CD4-positive, alpha-beta T cell treated with Interleukin-6 for 4 hours (primary cell): ENCODE measurements at regions not wholly inside any gene's neighbourhood (a gene's known extent, or its start where the extent isn't known, plus 50 kb on each side); places are given as distances from the start of the nearest gene placed in this dataset.

Experiments used
- DNase-seq: peaks from one replicate; pipeline ENCODE4 v3.0.0-alpha.2; 2020; ENCODE audit warnings: mixed read lengths

- DNase-seq = no peak
Measured at GRCh38 chr5:6806668-6807067, 93.4 kb downstream of the TENT4A start.

- no peak for DNase-seq
Measured at GRCh38 chr5:6808462-6808861, 95.2 kb downstream of the TENT4A start.

GRCh38 chr5:6810641-6811405 lies 97.6 kb downstream of the TENT4A start:
- no peak for DNase-seq

- DNase-seq = no peak
Measured at GRCh38 chr5:6812091-6812490, 98.9 kb downstream of the TENT4A start.

DNA sequence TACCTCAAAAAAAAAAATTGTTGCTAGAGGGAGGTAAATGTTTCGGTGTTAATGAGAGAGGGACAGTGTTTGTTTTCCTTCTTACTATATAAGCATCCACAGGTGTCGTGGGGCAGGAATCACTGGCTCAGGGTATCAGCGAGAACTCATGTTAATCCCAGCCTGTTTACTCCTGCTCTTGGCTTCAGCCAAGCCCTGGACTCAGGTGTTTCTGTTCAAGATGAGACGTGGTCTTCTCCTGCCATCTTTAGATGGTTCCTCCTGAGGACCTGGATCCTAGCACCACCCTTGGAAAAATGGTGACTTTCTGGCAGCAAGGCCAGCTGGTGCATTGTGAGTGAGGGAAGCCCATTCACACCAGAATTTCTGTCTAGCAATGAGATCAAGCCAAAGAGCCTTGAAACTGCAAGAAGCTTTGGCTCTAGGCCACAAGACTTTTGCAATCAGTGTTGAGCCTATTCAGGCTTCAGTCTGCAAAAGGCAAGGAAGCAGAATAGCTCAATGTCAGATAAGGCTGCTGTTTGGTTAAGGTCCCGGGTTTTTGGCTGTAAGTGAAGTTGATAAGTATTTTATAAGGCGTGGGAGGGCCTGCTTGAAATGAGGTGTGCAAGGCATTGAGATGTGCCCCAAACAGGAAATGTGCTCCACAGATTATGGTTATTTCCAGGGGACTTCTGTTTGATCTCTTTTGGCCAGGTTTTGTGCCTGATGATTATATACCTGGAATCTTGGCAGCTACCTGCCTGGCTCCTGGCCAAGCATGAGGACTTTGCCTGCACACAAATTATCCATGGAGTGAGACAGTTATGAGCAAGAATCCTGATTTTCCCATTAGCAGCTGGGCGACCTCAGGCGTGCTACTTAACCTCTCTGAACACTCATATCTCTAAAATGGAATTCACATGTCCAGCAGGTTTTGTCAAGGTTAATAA lies 99.8 kb downstream of the TENT4A start:
- DNase-seq = no peak

- DNase-seq = no peak
Measured at GRCh38 chr5:6814816-6815215, 101.6 kb downstream of the TENT4A start.

- DNase-seq = no peak
Measured at GRCh38 chr5:6818594-6819511, 105.6 kb downstream of the TENT4A start.

- no peak for DNase-seq
Measured at GRCh38 chr5:6819521-6819920, 106.3 kb downstream of the TENT4A start.

- peak; percentile 50 for DNase-seq
Measured at GRCh38 chr5:6820851-6821479, 107.7 kb downstream of the TENT4A start.

GRCh38 chr5:6822068-6822467 lies 108.8 kb downstream of the TENT4A start:
- DNase-seq = no peak

DNA sequence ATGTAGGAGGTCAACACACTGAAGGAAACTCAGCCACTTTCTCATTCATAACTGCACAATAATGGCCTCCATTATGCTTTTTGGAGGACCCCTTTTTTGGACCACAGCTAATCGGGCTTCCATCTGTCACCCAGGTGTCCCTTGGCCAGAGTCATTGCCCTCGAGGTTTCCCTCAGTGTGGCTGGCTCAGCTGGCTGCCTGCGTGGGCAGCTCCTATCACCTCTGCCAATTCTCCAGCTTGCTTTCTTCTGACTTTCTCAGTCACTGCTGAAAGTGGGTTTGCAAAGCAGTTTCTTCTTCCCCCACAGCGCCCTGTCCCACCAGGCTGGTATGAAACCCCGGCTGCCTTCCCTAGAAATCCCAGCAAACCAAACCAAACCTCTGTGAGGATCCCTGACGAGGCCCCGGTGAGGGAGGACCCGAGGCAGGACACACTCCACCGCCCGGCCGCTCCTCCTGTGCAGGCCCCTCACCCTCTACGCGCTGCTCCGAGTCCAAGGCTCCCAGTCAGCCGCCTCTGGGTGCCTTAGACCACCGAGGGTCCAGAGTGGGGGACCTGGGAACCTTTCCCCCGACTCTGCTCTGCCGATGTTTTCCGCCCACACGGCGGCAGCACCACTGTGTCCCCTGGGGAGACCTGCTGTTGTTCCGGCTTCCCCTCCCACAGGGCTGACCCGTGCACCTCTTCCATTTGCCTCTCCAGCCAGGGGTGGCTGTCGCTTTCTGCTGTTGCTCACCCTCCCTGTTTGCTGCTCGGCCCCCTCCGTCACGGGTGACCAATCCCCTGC lies 109.5 kb downstream of the TENT4A start:
- no peak for DNase-seq

GRCh38 chr5:6823996-6824395 lies 110.8 kb downstream of the TENT4A start:
- no peak for DNase-seq

DNA sequence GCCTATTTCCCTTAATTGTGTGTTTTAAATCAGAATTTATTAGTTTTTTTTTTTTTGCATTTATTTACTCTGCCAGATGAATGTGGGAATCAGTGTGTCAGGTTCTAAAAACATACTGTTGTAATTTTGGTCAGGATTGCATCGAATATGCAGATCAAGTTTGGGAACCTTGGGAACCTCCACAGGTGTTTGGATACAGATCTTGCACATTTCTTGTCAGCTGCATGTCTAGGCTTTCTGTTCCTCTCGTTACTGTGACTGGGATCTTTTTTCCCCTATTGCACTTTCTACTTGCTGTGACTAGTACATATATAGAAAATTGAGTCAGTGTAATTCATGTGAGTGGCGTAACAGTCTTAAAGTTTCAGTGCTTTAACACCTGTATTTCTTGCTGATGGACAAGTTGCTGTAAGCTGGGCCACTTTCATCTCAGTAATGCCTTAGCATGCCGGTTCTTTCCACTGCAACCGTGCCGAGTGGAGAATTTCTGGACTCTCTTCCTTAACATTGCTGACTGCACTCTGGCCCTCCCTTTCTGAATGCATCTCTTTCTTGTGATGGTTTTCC lies 112.5 kb downstream of the TENT4A start:
- no peak for DNase-seq

DNA sequence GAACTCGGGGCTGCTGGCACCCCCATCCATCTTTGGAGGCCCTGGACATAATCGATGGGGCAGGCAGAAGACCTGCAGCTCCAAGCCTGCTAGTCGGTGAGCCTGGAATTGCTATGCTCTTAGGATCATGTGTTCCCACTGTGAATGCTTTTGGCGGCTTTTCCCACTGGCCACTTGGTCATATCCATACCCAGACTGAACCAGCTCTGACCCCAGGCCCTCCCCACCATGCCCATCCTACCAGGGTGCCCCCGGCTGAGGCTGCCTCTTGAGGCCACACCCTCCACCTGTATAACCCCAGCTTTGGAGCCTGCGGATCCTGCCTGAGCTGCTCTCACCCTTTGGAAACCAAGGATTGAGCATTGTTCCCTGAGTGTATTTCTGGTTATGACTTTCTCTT lies 113.5 kb downstream of the TENT4A start:
- no peak for DNase-seq

GRCh38 chr5:6827526-6828219 lies 114.4 kb downstream of the TENT4A start:
- peak; percentile 49 for DNase-seq

GRCh38 chr5:6829150-6829784 lies 116.0 kb downstream of the TENT4A start:
- DNase-seq = peak; percentile 24

GRCh38 chr5:6830643-6831239 lies 117.5 kb downstream of the TENT4A start:
- DNase-seq = no peak

GRCh38 chr5:6831678-6832671 lies 118.7 kb downstream of the TENT4A start:
- DNase-seq = no peak
